Endothelial cell of umbilical vein (primary cell): ENCODE measurements at regions not wholly inside any gene's neighbourhood (a gene's known extent, or its start where the extent isn't known, plus 50 kb on each side); places are given as distances from the start of the nearest gene placed in this dataset.

Experiments
- BruUV-seq: library from RNA; stranded (reverse); fragments of 400-500 nt; replicated peaks from 2 replicates; lab custom pipeline; 2021; lab: Mats Ljungman, UMichigan
- CTCF ChIA-PET: fragments of 300-600, 350-600 bp; sonication (Branson Sonifier 250); formaldehyde crosslinking; loops from one replicate; lab custom pipeline; 2021; ENCODE audit warnings: antibody characterized with exemption, inconsistent platforms; lab: Charles Lee
- POLR2A ChIA-PET: fragments of 300-600, 350-600 bp; sonication (Branson Sonifier 250); formaldehyde crosslinking; loops from one replicate; lab custom pipeline; 2021; ENCODE audit warnings: antibody characterized with exemption, inconsistent platforms; lab: Charles Lee
- DNase-seq: peaks from one replicate; pipeline ENCODE4 v3.0.0-alpha.2; 2011; ENCODE audit warnings: low read depth, low spot score
- FAIRE-seq: peaks from 2 replicates; lab custom pipeline; 2011; peaks lifted over from hg19 to GRCh38; lab: Jason Lieb, UNC
- H2AFZ ChIP-seq: 2 replicates; pipeline ENCODE4 v1.6.0; 2012; ENCODE audit warnings: low read depth, low read length, control low read depth, inconsistent platforms
- H3K27ac ChIP-seq: 2 replicates; pipeline ENCODE4 v1.5.1; 2011; ENCODE audit warnings: low read depth, mild to moderate bottlenecking, control low read depth, low read length, moderate library complexity; ENCODE audit not compliant: insufficient read depth
- H3K27me3 ChIP-seq, 2 experiments: 2 replicates each; pipeline versions ENCODE4 v1.6.0 to v1.6.1; 2011; ENCODE audit warnings: low read length in 2 of 2, mixed read lengths in 1 of 2; ENCODE audit not compliant: control insufficient read depth in 2 of 2, insufficient read depth in 2 of 2
- H3K36me3 ChIP-seq, 2 experiments: 2 replicates in 1 of 2; 3 replicates in 1 of 2; pipeline ENCODE4 v1.5.1; 2011; ENCODE audit warnings: low read length in 2 of 2, mild to moderate bottlenecking in 1 of 2, moderate library complexity in 1 of 2; ENCODE audit not compliant: control insufficient read depth in 2 of 2, insufficient read depth in 2 of 2; ENCODE audit errors: extremely low read depth in 1 of 2
- H3K4me1 ChIP-seq: 3 replicates; pipeline ENCODE4 v1.5.1; 2011; ENCODE audit warnings: mild to moderate bottlenecking, low read length; ENCODE audit not compliant: control insufficient read depth, insufficient read depth; ENCODE audit errors: extremely low read depth
- H3K4me2 ChIP-seq: 2 replicates; pipeline ENCODE4 v1.6.1; 2011; ENCODE audit warnings: low read length, control low read depth, mixed read lengths; ENCODE audit not compliant: insufficient read depth
- H3K4me3 ChIP-seq, 3 experiments: fragments of 200-600 bp in 1 of 3; sonication (generic), shearing (Covaris generic) in 1 of 3; replicated peaks in 1 of 3; 2 replicates each; pipeline ENCODE4 v1.5.1; 2011 to 2016; ENCODE audit warnings: control low read depth in 3 of 3, low read length in 3 of 3, mild to moderate bottlenecking in 2 of 3, inconsistent platforms in 1 of 3, low read depth in 1 of 3, moderate library complexity in 1 of 3; ENCODE audit not compliant: insufficient read depth in 1 of 3
- H3K79me2 ChIP-seq: 2 replicates; pipeline ENCODE4 v1.6.0; 2012; ENCODE audit warnings: low read length, inconsistent platforms; ENCODE audit not compliant: control insufficient read depth, insufficient read depth
- H3K9ac ChIP-seq: replicated peaks from 2 replicates; pipeline ENCODE3; 2011; ENCODE audit warnings: low read length, control low read depth; ENCODE audit not compliant: insufficient read depth; ENCODE audit errors: extremely low read depth
- H3K9me1 ChIP-seq: replicated peaks from 3 replicates; pipeline ENCODE4 v1.6.0; 2011; ENCODE audit warnings: mild to moderate bottlenecking, low read length; ENCODE audit not compliant: control insufficient read depth, insufficient read depth; ENCODE audit errors: extremely low read depth
- H3K9me3 ChIP-seq: replicated peaks from 2 replicates; pipeline ENCODE4 v1.5.1; 2012; ENCODE audit warnings: low read length, inconsistent platforms; ENCODE audit not compliant: control insufficient read depth, insufficient read depth
- H4K20me1 ChIP-seq: replicated peaks from 2 replicates; pipeline ENCODE3; 2011; ENCODE audit warnings: mild to moderate bottlenecking, low read length; ENCODE audit not compliant: control insufficient read depth, insufficient read depth; ENCODE audit errors: extremely low read depth
- EZH2 ChIP-seq: IDR thresholded peaks from 2 replicates; pipeline ENCODE4 v1.6.1; 2012; ENCODE audit warnings: borderline replicate concordance, low read depth, mild to moderate bottlenecking, moderate library complexity, low read length, inconsistent platforms; ENCODE audit not compliant: severe bottlenecking
- FOS ChIP-seq: IDR thresholded peaks from 2 replicates; pipeline ENCODE4 v1.6.1; 2011; ENCODE audit warnings: mild to moderate bottlenecking, low read length, moderate library complexity, borderline replicate concordance; ENCODE audit not compliant: insufficient read depth
- GATA2 ChIP-seq: IDR thresholded peaks from 2 replicates; pipeline ENCODE4 v1.7.0; 2011; ENCODE audit warnings: low read depth, mild to moderate bottlenecking, moderate library complexity, mixed read lengths, low read length; ENCODE audit not compliant: insufficient read length, insufficient read depth
- JUN ChIP-seq: IDR thresholded peaks from 2 replicates; pipeline ENCODE4 v1.6.1; 2011; ENCODE audit warnings: borderline replicate concordance, low read depth; ENCODE audit not compliant: insufficient read length, insufficient read depth
- MYC ChIP-seq: IDR thresholded peaks from one replicate; pipeline ENCODE4 v1.6.1; 2011; ENCODE audit warnings: mild to moderate bottlenecking, low read depth, low read length
- POLR2A ChIP-seq: IDR thresholded peaks from 2 replicates; pipeline ENCODE4 v1.6.1; 2012; ENCODE audit warnings: low read depth, mild to moderate bottlenecking, control low read depth, low read length
- POLR2AphosphoS5 ChIP-seq: IDR thresholded peaks from 2 replicates; pipeline ENCODE4 v1.6.1; 2012; ENCODE audit warnings: low read depth, mild to moderate bottlenecking, control low read depth, low read length, moderate library complexity; ENCODE audit not compliant: insufficient read depth
- dilution Hi-C: fragments of 300-500 bp; cut with MboI; formaldehyde crosslinking; loops from one replicate; pipeline ENCODE4 v1.15.0; 2019; ENCODE audit warnings: low sequenced_read_pairs; ENCODE audit not compliant: extremely low pct_ligation_motif_present
- intact Hi-C: fragments of 100-400 bp; cut with micrococcal nuclease; formaldehyde crosslinking; loops from one replicate; pipeline ENCODE4 v1.10.0; 2022
- TF ChIP-seq, protein P1 (sequence below), 2 donors: IDR thresholded peaks; 1 replicate in 1 of 2; 2 replicates in 1 of 2; pipeline ENCODE4 v1.5.1; 2011; ENCODE audit warnings: low read length in 2 of 2, mild to moderate bottlenecking in 2 of 2, moderate library complexity in 2 of 2, control low read depth in 1 of 2, inconsistent platforms in 1 of 2, low read depth in 1 of 2; ENCODE audit not compliant: insufficient read depth in 1 of 2; ENCODE audit errors: extremely low read depth in 1 of 2
- TF ChIP-seq, protein P2 (sequence below): IDR thresholded peaks from 2 replicates; pipeline ENCODE4 v1.6.1; 2011; ENCODE audit not compliant: insufficient read depth, insufficient read length

DNA sequence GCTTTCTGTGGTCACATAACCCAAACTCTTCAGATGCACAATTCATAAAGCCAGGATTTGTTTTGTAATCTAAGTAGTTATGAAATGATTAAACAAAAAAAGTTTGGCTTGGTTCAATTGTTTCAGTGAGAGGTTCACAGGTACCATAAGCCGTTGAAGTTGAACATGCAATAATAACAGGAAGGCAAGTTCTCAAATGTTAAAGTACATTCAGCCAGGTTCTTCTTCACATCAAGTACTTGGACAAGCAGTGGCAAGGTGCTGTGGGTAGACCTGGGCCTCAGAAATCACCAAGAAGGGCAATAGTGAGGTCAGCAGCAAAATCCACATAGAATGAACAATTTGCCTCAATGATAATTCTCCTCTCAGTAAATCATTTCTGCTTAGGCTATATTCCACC lies 175.5 kb downstream of the EPM2A start:
- no peak for FAIRE-seq
- no TSS peak for BruUV-seq

More for the DNA sequence above, 175.5 kb downstream of the EPM2A start:
- Histone ChIP-seq H3K9ac (no peak overlapping the region), H3K27ac (no peak overlapping the region), H4K20me1 (no peaks in the 10 kb centered on the region), H3K9me3 (no peaks in the 10 kb centered on the region), H3K79me2 (no peaks in the 10 kb centered on the region), H3K9me1 (no peaks in the 10 kb centered on the region), H3K27me3 (no peaks in the 10 kb centered on the region), H3K4me3 (no peak overlapping the region), H2AFZ (no peak overlapping the region), H3K4me1 (no peaks in the 10 kb centered on the region), H3K36me3 (no peaks in the 10 kb centered on the region), H3K4me2 (no peak overlapping the region)
- CTCF ChIA-PET = no interaction called here
- intact Hi-C loops = no loop called here
- no peak for DNase-seq
- POLR2A ChIA-PET = no interaction called here
- dilution Hi-C loops = no loop called here
- TF ChIP-seq, protein P1, sequence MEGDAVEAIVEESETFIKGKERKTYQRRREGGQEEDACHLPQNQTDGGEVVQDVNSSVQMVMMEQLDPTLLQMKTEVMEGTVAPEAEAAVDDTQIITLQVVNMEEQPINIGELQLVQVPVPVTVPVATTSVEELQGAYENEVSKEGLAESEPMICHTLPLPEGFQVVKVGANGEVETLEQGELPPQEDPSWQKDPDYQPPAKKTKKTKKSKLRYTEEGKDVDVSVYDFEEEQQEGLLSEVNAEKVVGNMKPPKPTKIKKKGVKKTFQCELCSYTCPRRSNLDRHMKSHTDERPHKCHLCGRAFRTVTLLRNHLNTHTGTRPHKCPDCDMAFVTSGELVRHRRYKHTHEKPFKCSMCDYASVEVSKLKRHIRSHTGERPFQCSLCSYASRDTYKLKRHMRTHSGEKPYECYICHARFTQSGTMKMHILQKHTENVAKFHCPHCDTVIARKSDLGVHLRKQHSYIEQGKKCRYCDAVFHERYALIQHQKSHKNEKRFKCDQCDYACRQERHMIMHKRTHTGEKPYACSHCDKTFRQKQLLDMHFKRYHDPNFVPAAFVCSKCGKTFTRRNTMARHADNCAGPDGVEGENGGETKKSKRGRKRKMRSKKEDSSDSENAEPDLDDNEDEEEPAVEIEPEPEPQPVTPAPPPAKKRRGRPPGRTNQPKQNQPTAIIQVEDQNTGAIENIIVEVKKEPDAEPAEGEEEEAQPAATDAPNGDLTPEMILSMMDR (IDR thresholded peaks at IDR 0.05; ENCODE audit: extremely low read depth in 1 of 2, insufficient read depth in 1 of 2, low read depth in 1 of 2, low read length in 2 of 2) = no peak
- TF ChIP-seq POLR2AphosphoS5 (no peak), MYC (no peak), FOS (no peak), POLR2A (no peak), EZH2 (no peak), JUN (no peak), GATA2 (no peak)
- TF ChIP-seq, protein P2, sequence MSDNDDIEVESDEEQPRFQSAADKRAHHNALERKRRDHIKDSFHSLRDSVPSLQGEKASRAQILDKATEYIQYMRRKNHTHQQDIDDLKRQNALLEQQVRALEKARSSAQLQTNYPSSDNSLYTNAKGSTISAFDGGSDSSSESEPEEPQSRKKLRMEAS = no peak
